ENCODE measurements at regions not wholly inside any gene's neighbourhood (a gene's known extent, or its start where the extent isn't known, plus 50 kb on each side); places are given as distances from the start of the nearest gene placed in this dataset.

DNA sequence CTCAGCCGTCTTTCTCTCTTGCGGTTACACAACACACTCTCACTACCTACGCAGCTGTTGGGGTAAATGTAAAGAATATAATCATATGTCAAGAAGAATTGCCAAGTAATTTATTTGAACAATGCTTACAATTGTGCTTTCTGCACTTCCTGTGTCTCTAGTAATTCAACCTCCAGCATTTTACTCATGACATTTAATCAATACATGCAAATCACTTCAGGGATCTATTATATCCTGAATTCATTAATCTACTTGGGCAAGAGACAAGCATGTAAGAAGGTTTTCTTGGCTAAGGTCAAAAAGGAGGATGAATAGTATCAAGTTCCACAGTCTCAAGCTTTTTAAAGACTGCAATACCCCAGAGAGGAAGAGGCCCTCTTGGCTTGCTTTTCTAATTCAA is 562.9 kb upstream of the ADARB2 start:
- no peak overlapping the region for H3K9ac ChIP-seq (ENCODE audit: low read depth, low read length, poor library complexity)
- DNase-seq (ENCODE audit: low spot score): no peak
- H3K4ac ChIP-seq (ENCODE audit: low read length): no peak overlapping the region
- WGBS, 2 donors (ENCODE audit: extremely low coverage in 2 of 2, insufficient read length in 2 of 2, insufficient replicate concordance in 1 of 2): no CpG with 5 or more reads among the region's 3 CpGs
- peaks cover 0 to 3% of the 10 kb centered on the region in 2 donors for H3K4me1 ChIP-seq (ENCODE audit: control insufficient read depth in 2 of 2, insufficient read depth in 1 of 2, low read depth in 1 of 2, low read length in 2 of 2)
- no peak overlapping the region for H3K14ac ChIP-seq (ENCODE audit: low read length)
- no peak overlapping the region for H2BK120ac ChIP-seq (ENCODE audit: low read depth, low read length)
- H4K91ac ChIP-seq (ENCODE audit: low read depth, low read length, poor library complexity): no peak overlapping the region
- no peaks in the 10 kb centered on the region for H3K27me3 ChIP-seq (ENCODE audit: control insufficient read depth in 3 of 3, insufficient read depth in 3 of 3, low read depth in 1 of 3, low read length in 3 of 3)
- H3K27ac ChIP-seq (replicated peaks; ENCODE audit: low read length): no peak overlapping the region
- no peaks in the 10 kb centered on the region for H3K79me1 ChIP-seq (ENCODE audit: low read depth, low read length)
- no peak overlapping the region for H3K4me2 ChIP-seq (ENCODE audit: insufficient read depth, low read length, poor library complexity, severe bottlenecking)
- H2AFZ ChIP-seq (ENCODE audit: low read length): no peak overlapping the region
- H3K36me3 ChIP-seq (replicated peaks in 1 of 2; ENCODE audit: control insufficient read depth in 2 of 2, insufficient read depth in 2 of 2, low read length in 2 of 2): no peaks in the 10 kb centered on the region
- no peak overlapping the region for H2AK5ac ChIP-seq (ENCODE audit: low read depth, low read length)
- peaks cover 0 to 3% of the 10 kb centered on the region in 2 donors for H3K9me3 ChIP-seq (replicated peaks in 1 of 2; ENCODE audit: control insufficient read depth in 2 of 2, insufficient read depth in 1 of 2, low read depth in 1 of 2, low read length in 2 of 2)
- no peak overlapping the region for H3K4me3 ChIP-seq (ENCODE audit: low read length in 2 of 2)
- H3K18ac ChIP-seq (ENCODE audit: low read length): no peak overlapping the region
- no peak overlapping the region for H2BK12ac ChIP-seq (ENCODE audit: low read length)
- no peak overlapping the region for H3K23ac ChIP-seq (ENCODE audit: low read depth, low read length, poor library complexity)
- H4K8ac ChIP-seq (ENCODE audit: low read depth, low read length): no peak overlapping the region
- H2BK5ac ChIP-seq (ENCODE audit: low read length): no peak overlapping the region
- no peak overlapping the region for H2BK15ac ChIP-seq (ENCODE audit: low read length)

DNA sequence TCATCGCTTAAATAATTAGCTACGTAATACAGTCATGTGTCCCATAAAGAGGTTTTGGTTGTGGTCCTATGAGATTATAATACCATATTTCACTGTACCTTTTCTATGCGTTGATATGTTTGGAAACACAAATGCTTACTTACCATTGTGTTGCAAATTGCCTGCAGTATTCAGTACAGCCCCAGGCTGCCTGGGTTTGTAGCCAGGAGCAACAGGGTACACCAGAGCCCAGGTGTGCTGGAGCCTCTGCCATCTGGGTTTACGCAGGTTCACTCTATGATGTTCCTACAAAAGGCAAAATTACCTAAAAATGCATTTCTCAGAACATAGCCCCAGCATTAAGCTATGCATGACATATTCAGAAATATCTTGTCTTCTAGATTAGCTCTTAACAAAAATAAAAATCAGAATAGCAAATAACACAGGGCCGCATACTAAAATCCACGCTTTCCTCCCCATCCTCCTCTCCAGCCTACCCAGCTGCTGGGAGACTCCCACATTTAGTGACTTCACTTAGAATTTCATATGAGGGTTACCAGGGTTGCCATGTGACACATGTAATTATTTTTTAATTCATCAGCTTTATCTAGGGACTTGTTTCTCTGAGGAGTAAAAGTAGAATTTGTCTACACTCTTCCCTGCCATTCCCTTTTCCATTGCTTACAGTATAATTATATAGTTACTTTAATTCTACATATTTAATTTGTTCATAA is 559.0 kb upstream of the ADARB2 start:
- Histone ChIP-seq H3K27me3 (ENCODE audit: control insufficient read depth in 3 of 3, insufficient read depth in 3 of 3, low read depth in 1 of 3, low read length in 3 of 3) (no peaks in the 10 kb centered on the region), H3K27ac (replicated peaks; ENCODE audit: low read length) (no peak overlapping the region), H2BK15ac (ENCODE audit: low read length) (no peak overlapping the region), H3K18ac (ENCODE audit: low read length) (no peak overlapping the region), H3K79me1 (ENCODE audit: low read depth, low read length) (no peaks in the 10 kb centered on the region), H3K9me3 (replicated peaks in 1 of 2; ENCODE audit: control insufficient read depth in 2 of 2, insufficient read depth in 1 of 2, low read depth in 1 of 2, low read length in 2 of 2) (no peaks in the 10 kb centered on the region), H3K4me2 (ENCODE audit: insufficient read depth, low read length, poor library complexity, severe bottlenecking) (no peak overlapping the region), H2BK5ac (ENCODE audit: low read length) (no peak overlapping the region), H3K4me3 (ENCODE audit: low read length in 2 of 2) (no peak overlapping the region), H2AK5ac (ENCODE audit: low read depth, low read length) (no peak overlapping the region), H3K4ac (ENCODE audit: low read length) (no peak overlapping the region), H3K23ac (ENCODE audit: low read depth, low read length, poor library complexity) (no peak overlapping the region), H2AFZ (ENCODE audit: low read length) (no peak overlapping the region), H2BK120ac (ENCODE audit: low read depth, low read length) (no peak overlapping the region), H3K36me3 (replicated peaks in 1 of 2; ENCODE audit: control insufficient read depth in 2 of 2, insufficient read depth in 2 of 2, low read length in 2 of 2) (no peaks in the 10 kb centered on the region), H3K4me1 (ENCODE audit: control insufficient read depth in 2 of 2, insufficient read depth in 1 of 2, low read depth in 1 of 2, low read length in 2 of 2) (peaks cover 0 to 2% of the 10 kb centered on the region in 2 donors), H2BK12ac (ENCODE audit: low read length) (no peak overlapping the region), H4K91ac (ENCODE audit: low read depth, low read length, poor library complexity) (no peak overlapping the region), H4K8ac (ENCODE audit: low read depth, low read length) (no peak overlapping the region), H3K9ac (ENCODE audit: low read depth, low read length, poor library complexity) (no peak overlapping the region), H3K14ac (ENCODE audit: low read length) (no peak overlapping the region)
- no peak for DNase-seq (ENCODE audit: low spot score)
- WGBS, 2 donors (ENCODE audit: extremely low coverage in 2 of 2, insufficient read length in 2 of 2, insufficient replicate concordance in 1 of 2): no CpG with 5 or more reads among the region's 6 CpGs

DNA sequence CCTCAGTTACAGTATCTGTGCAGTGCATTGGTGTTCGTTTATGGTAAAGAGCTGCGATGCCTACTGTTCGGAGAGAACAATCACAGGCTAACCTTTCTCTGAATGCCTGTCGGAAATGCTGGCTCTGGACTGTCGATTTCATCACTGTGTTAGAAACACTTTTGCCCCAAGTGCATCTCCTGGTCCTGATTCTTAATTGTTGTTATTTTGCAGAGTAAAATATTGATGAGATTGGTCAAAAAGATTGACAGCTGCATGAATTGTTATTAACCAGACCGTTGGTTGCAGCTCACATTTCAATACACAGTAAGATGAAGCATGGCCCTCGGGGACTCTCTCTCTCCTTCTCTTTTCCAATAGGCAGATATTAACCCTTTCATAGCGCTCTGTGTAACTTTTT is 557.4 kb upstream of the ADARB2 start:
- H4K91ac ChIP-seq (ENCODE audit: low read depth, low read length, poor library complexity): no peak overlapping the region
- H2AFZ ChIP-seq (ENCODE audit: low read length): no peak overlapping the region
- no peak overlapping the region for H2BK120ac ChIP-seq (ENCODE audit: low read depth, low read length)
- H2BK15ac ChIP-seq (ENCODE audit: low read length): no peak overlapping the region
- H2AK5ac ChIP-seq (ENCODE audit: low read depth, low read length): no peak overlapping the region
- no peak overlapping the region for H3K4me3 ChIP-seq (ENCODE audit: low read length in 2 of 2)
- peaks cover 0 to 2% of the 10 kb centered on the region in 2 donors for H3K4me1 ChIP-seq (ENCODE audit: control insufficient read depth in 2 of 2, insufficient read depth in 1 of 2, low read depth in 1 of 2, low read length in 2 of 2)
- no peaks in the 10 kb centered on the region for H3K36me3 ChIP-seq (replicated peaks in 1 of 2; ENCODE audit: control insufficient read depth in 2 of 2, insufficient read depth in 2 of 2, low read length in 2 of 2)
- WGBS, 2 donors (ENCODE audit: extremely low coverage in 2 of 2, insufficient read length in 2 of 2, insufficient replicate concordance in 1 of 2): no CpG with 5 or more reads among the region's 8 CpGs
- H2BK12ac ChIP-seq (ENCODE audit: low read length): no peak overlapping the region
- H3K9ac ChIP-seq (ENCODE audit: low read depth, low read length, poor library complexity): no peak overlapping the region
- no peak overlapping the region for H3K27ac ChIP-seq (replicated peaks; ENCODE audit: low read length)
- H3K14ac ChIP-seq (ENCODE audit: low read length): no peak overlapping the region
- H4K8ac ChIP-seq (ENCODE audit: low read depth, low read length): no peak overlapping the region
- H3K79me1 ChIP-seq (ENCODE audit: low read depth, low read length): no peaks in the 10 kb centered on the region
- DNase-seq (ENCODE audit: low spot score): no peak
- H3K27me3 ChIP-seq (ENCODE audit: control insufficient read depth in 3 of 3, insufficient read depth in 3 of 3, low read depth in 1 of 3, low read length in 3 of 3): no peaks in the 10 kb centered on the region
- H3K4ac ChIP-seq (ENCODE audit: low read length): no peak overlapping the region
- H2BK5ac ChIP-seq (ENCODE audit: low read length): no peak overlapping the region
- H3K23ac ChIP-seq (ENCODE audit: low read depth, low read length, poor library complexity): no peak overlapping the region
- no peaks in the 10 kb centered on the region for H3K9me3 ChIP-seq (replicated peaks in 1 of 2; ENCODE audit: control insufficient read depth in 2 of 2, insufficient read depth in 1 of 2, low read depth in 1 of 2, low read length in 2 of 2)
- H3K4me2 ChIP-seq (ENCODE audit: insufficient read depth, low read length, poor library complexity, severe bottlenecking): no peak overlapping the region
- H3K18ac ChIP-seq (ENCODE audit: low read length): no peak overlapping the region

DNA sequence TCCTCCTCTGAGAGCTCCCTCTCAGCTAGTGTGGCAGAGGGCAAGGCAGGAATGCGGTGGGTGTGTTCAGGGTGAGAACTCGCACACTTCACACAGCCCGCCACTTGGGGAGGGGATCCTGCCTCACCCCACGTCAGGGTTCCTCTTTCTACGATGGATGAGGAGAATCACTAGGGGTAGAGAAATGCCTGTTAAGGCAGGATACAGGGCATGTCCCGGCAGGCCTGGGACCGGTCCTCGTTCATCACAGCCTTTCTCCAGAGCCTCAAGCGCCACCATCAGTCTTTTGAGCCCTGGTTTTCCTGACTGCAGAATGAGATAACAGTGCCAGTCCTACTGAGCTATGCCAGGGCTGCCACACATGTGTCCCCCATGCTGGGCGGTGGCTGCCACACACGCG is 546.7 kb upstream of the ADARB2 start:
- Histone ChIP-seq H2BK120ac (ENCODE audit: low read depth, low read length) (no peak overlapping the region), H3K27ac (replicated peaks; ENCODE audit: low read length) (no peak overlapping the region), H3K9me3 (replicated peaks in 1 of 2; ENCODE audit: control insufficient read depth in 2 of 2, insufficient read depth in 1 of 2, low read depth in 1 of 2, low read length in 2 of 2) (no peaks in the 10 kb centered on the region), H3K23ac (ENCODE audit: low read depth, low read length, poor library complexity) (peak overlapping the region; percentile 43), H3K9ac (ENCODE audit: low read depth, low read length, poor library complexity) (no peak overlapping the region), H4K91ac (ENCODE audit: low read depth, low read length, poor library complexity) (no peak overlapping the region), H3K4me3 (ENCODE audit: low read length in 2 of 2) (no peak overlapping the region), H4K8ac (ENCODE audit: low read depth, low read length) (no peak overlapping the region), H2BK12ac (ENCODE audit: low read length) (no peak overlapping the region), H3K14ac (ENCODE audit: low read length) (peak overlapping the region; percentile 57), H2BK15ac (ENCODE audit: low read length) (no peak overlapping the region), H3K27me3 (ENCODE audit: control insufficient read depth in 3 of 3, insufficient read depth in 3 of 3, low read depth in 1 of 3, low read length in 3 of 3) (no peaks in the 10 kb centered on the region), H3K4ac (ENCODE audit: low read length) (no peak overlapping the region), H2BK5ac (ENCODE audit: low read length) (no peak overlapping the region), H3K36me3 (replicated peaks in 1 of 2; ENCODE audit: control insufficient read depth in 2 of 2, insufficient read depth in 2 of 2, low read length in 2 of 2) (no peaks in the 10 kb centered on the region), H2AFZ (ENCODE audit: low read length) (no peak overlapping the region), H3K4me2 (ENCODE audit: insufficient read depth, low read length, poor library complexity, severe bottlenecking) (no peak overlapping the region), H3K18ac (ENCODE audit: low read length) (peak overlapping the region; percentile 54), H3K79me1 (ENCODE audit: low read depth, low read length) (no peaks in the 10 kb centered on the region), H3K4me1 (ENCODE audit: control insufficient read depth in 2 of 2, insufficient read depth in 1 of 2, low read depth in 1 of 2, low read length in 2 of 2) (peaks cover 0 to 16% of the 10 kb centered on the region in 2 donors), H2AK5ac (ENCODE audit: low read depth, low read length) (peak overlapping the region; percentile 6)
- WGBS, 2 donors (ENCODE audit: extremely low coverage in 2 of 2, insufficient read length in 2 of 2, insufficient replicate concordance in 1 of 2): no CpG with 5 or more reads among the region's 12 CpGs
- no peak for DNase-seq (ENCODE audit: low spot score)
